GM19328 (cell line): ENCODE measurements at regions not wholly inside any gene's neighbourhood (a gene's known extent, or its start where the extent isn't known, plus 50 kb on each side); places are given as distances from the start of the nearest gene placed in this dataset.
"Not testable (repeated sequence)": the region's sequence is repeated elsewhere in the genome, so short reads cannot be mapped to it uniquely, and the experiment has no call there.

ENCODE experiments used
- ATAC-seq: cut with Tn5 transposase; IDR thresholded peaks from one replicate; pipeline ENCODE4 v1.9.1; 2021; ENCODE audit warnings: mild to moderate bottlenecking, moderate library complexity; ENCODE audit not compliant: unreplicated experiment

GRCh38 chr6:71007298-71007697 is 50.4 kb upstream of the B3GAT2 start:
- ATAC-seq = not testable (repeated sequence)

GRCh38 chr6:71011871-71012371 is 55.1 kb upstream of the B3GAT2 start:
- no peak for ATAC-seq

DNA sequence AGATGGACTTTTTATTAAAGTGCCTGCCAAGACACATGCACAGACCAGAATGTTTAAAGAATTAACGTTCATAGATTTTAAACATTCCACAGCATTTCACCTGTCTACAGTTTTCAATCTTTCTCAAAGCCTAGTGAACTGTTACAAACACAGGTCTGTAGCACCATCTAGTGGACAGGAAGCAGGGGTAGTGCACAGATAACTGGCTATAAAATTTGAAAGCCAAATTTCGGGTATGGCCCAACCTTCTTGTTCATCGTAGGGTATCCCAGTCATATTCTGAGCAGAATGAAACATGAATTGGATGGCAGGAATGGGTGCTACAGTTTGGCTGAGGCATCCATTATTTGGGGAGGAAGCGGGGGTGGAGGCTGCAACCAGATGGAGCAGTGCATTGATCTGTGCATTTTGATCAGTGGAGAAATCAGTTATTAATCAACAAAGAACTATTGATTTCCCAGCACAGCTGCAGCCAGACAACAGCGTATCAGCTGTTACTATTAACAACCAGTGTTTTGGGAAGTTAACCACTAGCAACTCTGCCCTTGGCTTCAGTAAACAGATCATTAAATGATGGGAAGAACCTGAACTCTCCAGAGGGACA is 56.1 kb upstream of the B3GAT2 start:
- ATAC-seq = peak; percentile 80

- ATAC-seq = no peak
These were observed 58.5 kb upstream of the B3GAT2 start for GRCh38 chr6:71015392-71015791.

DNA sequence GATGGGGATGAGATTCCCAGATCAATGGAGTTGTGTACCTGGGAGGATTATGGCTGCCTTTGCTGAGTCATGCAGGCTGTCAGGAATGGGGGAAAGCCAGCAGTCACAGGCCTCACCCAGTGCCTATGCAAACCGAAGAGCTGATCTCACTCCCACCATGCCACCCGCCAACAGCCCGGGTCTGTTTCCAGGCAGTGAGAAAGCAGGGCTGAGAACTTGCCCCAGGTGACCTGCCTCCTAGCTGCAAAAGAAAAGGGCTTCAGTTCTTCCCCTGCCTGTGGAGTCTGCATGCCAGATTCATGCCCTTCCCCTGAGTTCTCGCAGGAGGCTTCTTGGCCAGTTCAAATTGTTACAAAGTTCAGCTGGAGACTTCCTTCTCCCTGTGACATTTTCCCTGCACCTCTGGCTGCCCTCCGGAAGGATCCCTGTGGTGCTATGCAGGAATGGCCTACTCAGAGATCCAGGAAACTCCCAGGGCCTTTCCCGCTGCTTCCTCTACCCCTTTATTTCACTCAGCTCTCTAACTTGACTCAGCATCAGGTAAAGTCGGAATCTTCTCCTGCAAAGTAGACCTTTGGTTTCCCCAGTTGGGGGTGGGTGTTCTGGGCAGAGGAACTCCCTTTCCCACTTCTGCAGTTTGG is 71.5 kb upstream of the B3GAT2 start:
- no peak for ATAC-seq

GRCh38 chr6:71028877-71029252 is 72.0 kb upstream of the B3GAT2 start:
- ATAC-seq = no peak

DNA sequence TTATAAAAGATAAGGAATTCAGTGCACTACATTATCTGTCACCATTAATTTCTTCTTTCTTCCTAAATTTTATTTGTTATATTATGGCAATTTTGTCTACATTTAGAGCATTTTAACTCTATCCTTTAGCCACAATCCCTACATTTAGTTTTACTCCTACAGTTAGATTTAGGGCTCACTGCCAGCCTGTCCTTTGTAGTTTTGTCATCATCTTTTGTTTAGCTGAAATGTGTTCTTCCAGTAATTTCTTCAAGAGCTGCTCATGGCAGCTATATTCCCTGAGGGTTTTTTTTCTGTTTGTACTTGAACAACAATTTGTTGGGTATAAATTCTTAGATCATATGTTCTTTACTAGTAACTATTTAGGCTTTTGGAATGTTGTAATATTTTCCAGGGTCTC is 72.7 kb upstream of the B3GAT2 start:
- no peak for ATAC-seq

DNA sequence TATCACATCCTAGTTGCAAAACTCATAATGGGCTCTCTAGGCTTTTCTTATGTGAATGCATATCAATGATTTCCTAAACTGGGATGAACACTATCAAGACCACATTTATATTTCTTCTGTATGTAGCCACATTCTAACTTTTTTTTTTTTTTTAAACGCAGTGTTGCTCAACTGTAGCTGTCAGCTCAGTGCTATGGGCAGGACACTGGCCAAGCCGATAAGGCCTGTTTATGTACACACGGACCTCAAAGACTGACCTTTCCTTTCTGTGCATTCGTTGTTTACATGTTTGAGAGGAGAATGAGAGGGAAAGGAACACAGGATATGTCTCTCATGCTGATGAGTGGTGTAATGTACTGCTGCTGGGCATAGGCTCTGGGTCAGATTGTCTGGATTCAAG is 75.1 kb upstream of the B3GAT2 start:
- no peak for ATAC-seq

- no peak for ATAC-seq
These were observed 76.3 kb upstream of the B3GAT2 start for GRCh38 chr6:71033171-71033570.

- ATAC-seq = no peak
These were observed 77.0 kb upstream of the B3GAT2 start for GRCh38 chr6:71033890-71034289.

GRCh38 chr6:71034563-71035345 is 77.9 kb upstream of the B3GAT2 start:
- no peak for ATAC-seq

DNA sequence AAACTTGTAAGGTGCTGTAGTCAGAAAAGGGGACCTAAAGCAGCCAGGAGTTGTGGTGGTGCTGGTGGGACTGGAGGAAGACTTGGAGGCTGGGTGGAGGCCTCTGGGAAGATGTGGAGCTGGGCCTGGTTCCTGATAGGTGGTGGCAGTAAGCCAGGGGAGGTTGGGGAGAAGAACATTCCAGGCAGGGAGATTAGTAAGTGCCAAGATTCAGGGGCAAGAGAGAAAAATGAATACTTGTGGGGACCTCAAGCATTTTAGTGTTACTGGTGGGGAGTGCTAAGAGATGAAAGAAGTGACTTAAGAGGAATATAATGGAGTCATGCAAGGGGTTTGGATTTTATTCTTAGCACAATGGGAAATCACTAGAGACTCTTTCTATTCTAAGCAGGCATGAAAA is 79.0 kb upstream of the B3GAT2 start:
- no peak for ATAC-seq

GRCh38 chr6:71038711-71039344 is 82.0 kb upstream of the B3GAT2 start:
- ATAC-seq = no peak

- ATAC-seq = no peak
These were observed 83.2 kb upstream of the B3GAT2 start for GRCh38 chr6:71040043-71040442.

- no peak for ATAC-seq
These were observed 84.0 kb upstream of the B3GAT2 start for GRCh38 chr6:71040841-71041240.

GRCh38 chr6:71043902-71044301 is 87.0 kb upstream of the B3GAT2 start:
- no peak for ATAC-seq

- ATAC-seq = no peak
These were observed 87.9 kb upstream of the B3GAT2 start for GRCh38 chr6:71044753-71045152.

DNA sequence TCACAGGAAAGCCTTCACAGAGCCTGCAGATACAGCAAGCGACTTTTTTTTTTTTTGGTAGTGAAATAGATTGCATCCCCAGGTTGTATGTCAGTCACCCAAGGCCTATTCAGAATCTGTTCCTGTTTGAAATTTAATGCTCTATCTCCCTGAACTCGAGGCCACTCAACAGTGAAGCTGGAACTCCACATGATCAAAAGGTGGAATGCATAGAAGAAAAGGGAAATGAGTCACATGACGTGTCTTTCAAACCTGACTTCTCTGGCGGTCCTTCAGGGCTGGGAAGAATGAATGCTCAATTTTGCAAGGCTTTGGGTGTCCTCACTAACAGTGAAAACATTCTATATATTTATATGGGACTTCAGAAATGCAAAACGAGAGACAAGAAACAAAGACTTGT is 88.4 kb upstream of the B3GAT2 start:
- no peak for ATAC-seq

DNA sequence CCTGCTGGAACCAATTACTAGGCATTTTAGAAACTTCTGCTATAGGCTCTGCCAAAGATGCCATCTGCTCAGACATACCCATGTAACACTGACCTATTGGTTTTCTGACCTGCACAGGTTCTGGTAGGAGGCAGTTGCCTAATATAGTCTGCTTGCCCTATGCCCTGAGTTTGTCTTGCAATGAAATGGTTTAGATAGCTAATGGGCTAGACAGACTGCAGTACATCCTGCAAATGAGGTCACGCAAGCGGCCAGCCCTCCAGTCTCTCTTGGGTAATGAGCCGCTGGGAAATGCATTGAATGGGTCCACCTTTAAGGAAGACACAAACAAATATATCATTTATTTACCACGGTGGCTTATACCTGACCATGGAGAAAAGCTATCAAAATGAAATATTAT is 90.6 kb upstream of the B3GAT2 start:
- no peak for ATAC-seq

- no peak for ATAC-seq
These were observed 91.7 kb upstream of the B3GAT2 start for GRCh38 chr6:71048320-71049164.
